ENCODE measurements at regions not wholly inside any gene's neighbourhood (a gene's known extent, or its start where the extent isn't known, plus 50 kb on each side); places are given as distances from the start of the nearest gene placed in this dataset.

- Histone ChIP-seq H3F3A (ENCODE audit: insufficient read depth) (0 out of 2 replicates have a peak, but pooled peaks cover 3% of the 10 kb centered on the region), H3K9me3 (ENCODE audit: low read depth) (no peaks in the 10 kb centered on the region), H3K4me3 (no peak overlapping the region), H3K9ac (no peak overlapping the region), H3K36me3 (ENCODE audit: low read depth) (no peaks in the 10 kb centered on the region), H3K9me2 (ENCODE audit: insufficient read depth) (no peaks in the 10 kb centered on the region), H3K79me2 (ENCODE audit: insufficient read depth) (no peaks in the 10 kb centered on the region), H2AFZ (no peak overlapping the region), H3K4me1 (ENCODE audit: insufficient read depth) (peaks cover 15% of the 10 kb centered on the region), H3K27ac (no peak overlapping the region), H4K20me1 (ENCODE audit: insufficient read depth) (no peaks in the 10 kb centered on the region), H3K27me3 (replicated peaks; ENCODE audit: insufficient read depth) (no peaks in the 10 kb centered on the region), H3K4me2 (ENCODE audit: unreplicated experiment) (peak overlapping the region; percentile 74)
- in situ Hi-C loops (cut with MboI): no loop called here
- 33 to 34% methylated on average over 15 of the region's 15 CpGs for WGBS, 2 experiments (ENCODE audit: low coverage in 1 of 2, low lambda C conversion rate in 2 of 2, missing lambda C conversion rate in 2 of 2)
- peak; percentile 88 for DNase-seq
- TF ChIP-seq EZH2 (IDR thresholded peaks at IDR 0.05; ENCODE audit: insufficient read depth, poor library complexity, severe bottlenecking) (no peak), EZH2phosphoT487 (IDR thresholded peaks at IDR 0.05; ENCODE audit: insufficient read depth, low read depth) (no peak)
These were observed 106.8 kb upstream of the SIRPG start for GRCh38 chr20:1764136-1765033.

- 0 out of 2 replicates have a peak, but pooled peaks cover 3% of the 10 kb centered on the region for H3F3A ChIP-seq (ENCODE audit: insufficient read depth)
- no peaks in the 10 kb centered on the region for H3K79me2 ChIP-seq (ENCODE audit: insufficient read depth)
- no peaks in the 10 kb centered on the region for H3K36me3 ChIP-seq (ENCODE audit: low read depth)
- no peaks in the 10 kb centered on the region for H4K20me1 ChIP-seq (ENCODE audit: insufficient read depth)
- H3K27ac ChIP-seq: peak overlapping the region; percentile 54
- H3K4me1 ChIP-seq (ENCODE audit: insufficient read depth): peaks cover 15% of the 10 kb centered on the region
- peak overlapping the region; percentile 41 for H3K4me2 ChIP-seq (ENCODE audit: unreplicated experiment)
- H3K9me2 ChIP-seq (ENCODE audit: insufficient read depth): no peaks in the 10 kb centered on the region
- WGBS, 2 experiments (ENCODE audit: low coverage in 1 of 2, low lambda C conversion rate in 2 of 2, missing lambda C conversion rate in 2 of 2): 94 to 96% methylated on average over 5 of the region's 5 CpGs
- no peak overlapping the region for H3K4me3 ChIP-seq
- H3K9ac ChIP-seq: peak overlapping the region; percentile 32; the same call in 1 of the 2 replicates
- H2AFZ ChIP-seq: peak overlapping the region; percentile 29; the same call in 1 of the 2 replicates
- H3K27me3 ChIP-seq (replicated peaks; ENCODE audit: insufficient read depth): no peaks in the 10 kb centered on the region
- no peak for TF ChIP-seq EZH2 (IDR thresholded peaks at IDR 0.05; ENCODE audit: insufficient read depth, poor library complexity, severe bottlenecking)
- TF ChIP-seq EZH2phosphoT487 (IDR thresholded peaks at IDR 0.05; ENCODE audit: insufficient read depth, low read depth): no peak
- no peak for DNase-seq
- H3K9me3 ChIP-seq (ENCODE audit: low read depth): no peaks in the 10 kb centered on the region
- in situ Hi-C loops (cut with MboI): no loop called here
These were observed 104.0 kb upstream of the SIRPG start for GRCh38 chr20:1761598-1761997.

- Histone ChIP-seq H3K9me3 (ENCODE audit: low read depth) (no peaks in the 10 kb centered on the region), H2AFZ (peak overlapping the region; percentile 29; the same call in 1 of the 2 replicates), H3F3A (ENCODE audit: insufficient read depth) (0 out of 2 replicates have a peak, but pooled peaks cover 3% of the 10 kb centered on the region), H3K4me2 (ENCODE audit: unreplicated experiment) (peak overlapping the region; percentile 41), H3K4me3 (no peak overlapping the region), H3K27me3 (replicated peaks; ENCODE audit: insufficient read depth) (no peaks in the 10 kb centered on the region), H3K4me1 (ENCODE audit: insufficient read depth) (peaks cover 15% of the 10 kb centered on the region), H3K27ac (peak overlapping the region; percentile 54), H3K36me3 (ENCODE audit: low read depth) (no peaks in the 10 kb centered on the region), H3K9ac (peak overlapping the region; percentile 32; the same call in 1 of the 2 replicates), H3K79me2 (ENCODE audit: insufficient read depth) (no peaks in the 10 kb centered on the region), H4K20me1 (ENCODE audit: insufficient read depth) (no peaks in the 10 kb centered on the region), H3K9me2 (ENCODE audit: insufficient read depth) (no peaks in the 10 kb centered on the region)
- TF ChIP-seq EZH2 (IDR thresholded peaks at IDR 0.05; ENCODE audit: insufficient read depth, poor library complexity, severe bottlenecking): no peak
- no peak for TF ChIP-seq EZH2phosphoT487 (IDR thresholded peaks at IDR 0.05; ENCODE audit: insufficient read depth, low read depth)
- 15 to 19% methylated on average over 5 of the region's 5 CpGs for WGBS, 2 experiments (ENCODE audit: low coverage in 1 of 2, low lambda C conversion rate in 2 of 2, missing lambda C conversion rate in 2 of 2)
- in situ Hi-C loops (cut with MboI): no loop called here
- peak; percentile 95 for DNase-seq
These were observed 103.5 kb upstream of the SIRPG start for GRCh38 chr20:1761116-1761515.

- Histone ChIP-seq H3K36me3 (ENCODE audit: low read depth) (no peaks in the 10 kb centered on the region), H2AFZ (no peak overlapping the region), H3K9ac (no peak overlapping the region), H3K4me2 (ENCODE audit: unreplicated experiment) (no peak overlapping the region), H3K9me2 (ENCODE audit: insufficient read depth) (no peaks in the 10 kb centered on the region), H3K79me2 (ENCODE audit: insufficient read depth) (no peaks in the 10 kb centered on the region), H3K27ac (no peak overlapping the region), H3K4me3 (no peak overlapping the region), H3K4me1 (ENCODE audit: insufficient read depth) (peaks cover 15% of the 10 kb centered on the region), H4K20me1 (ENCODE audit: insufficient read depth) (no peaks in the 10 kb centered on the region), H3K27me3 (replicated peaks; ENCODE audit: insufficient read depth) (no peaks in the 10 kb centered on the region), H3F3A (ENCODE audit: insufficient read depth) (0 out of 2 replicates have a peak, but pooled peaks cover 3% of the 10 kb centered on the region), H3K9me3 (ENCODE audit: low read depth) (no peaks in the 10 kb centered on the region)
- no peak for DNase-seq
- TF ChIP-seq EZH2 (IDR thresholded peaks at IDR 0.05; ENCODE audit: insufficient read depth, poor library complexity, severe bottlenecking) (no peak), EZH2phosphoT487 (IDR thresholded peaks at IDR 0.05; ENCODE audit: insufficient read depth, low read depth) (no peak)
- in situ Hi-C loops (cut with MboI): no loop called here
- WGBS, 2 experiments (ENCODE audit: low coverage in 1 of 2, low lambda C conversion rate in 2 of 2, missing lambda C conversion rate in 2 of 2): 65 to 73% methylated on average over 2 of the region's 2 CpGs
These were observed 101.2 kb upstream of the SIRPG start for GRCh38 chr20:1758765-1759164.

Data from GM23248 (cell line).